DMS 273 treated with DMSO at 0.1 percent for 48 hours (cell line): ENCODE measurements at regions not wholly inside any gene's neighbourhood (a gene's known extent, or its start where the extent isn't known, plus 50 kb on each side); places are given as distances from the start of the nearest gene placed in this dataset.
"Not testable (repeated sequence)": the region's sequence is repeated elsewhere in the genome, so short reads cannot be mapped to it uniquely, and the experiment has no call there.

Source experiments
- DNase-seq: peaks from one replicate; lab custom pipeline; 2025; lab: John Stamatoyannopoulos, UW

DNA sequence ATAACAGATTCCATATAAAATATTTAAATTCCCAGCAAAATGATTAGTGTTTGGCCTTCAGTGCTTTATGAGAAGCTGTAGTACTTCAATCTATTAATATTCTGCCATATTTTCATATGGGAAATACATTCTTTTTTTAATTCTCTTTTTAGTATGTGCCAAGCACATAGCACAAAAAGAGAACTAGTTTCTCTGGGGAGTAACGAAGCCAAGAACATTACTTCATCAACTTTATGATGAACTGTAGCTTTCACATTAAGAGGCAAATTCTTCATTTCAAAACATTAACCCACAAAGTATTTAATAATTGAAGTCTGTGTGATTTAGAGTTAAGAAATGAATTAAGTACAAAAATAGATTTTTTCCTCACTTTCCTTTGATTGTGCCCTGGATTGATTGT, 281.0 kb upstream of the EYS start:
- no peak for DNase-seq

DNA sequence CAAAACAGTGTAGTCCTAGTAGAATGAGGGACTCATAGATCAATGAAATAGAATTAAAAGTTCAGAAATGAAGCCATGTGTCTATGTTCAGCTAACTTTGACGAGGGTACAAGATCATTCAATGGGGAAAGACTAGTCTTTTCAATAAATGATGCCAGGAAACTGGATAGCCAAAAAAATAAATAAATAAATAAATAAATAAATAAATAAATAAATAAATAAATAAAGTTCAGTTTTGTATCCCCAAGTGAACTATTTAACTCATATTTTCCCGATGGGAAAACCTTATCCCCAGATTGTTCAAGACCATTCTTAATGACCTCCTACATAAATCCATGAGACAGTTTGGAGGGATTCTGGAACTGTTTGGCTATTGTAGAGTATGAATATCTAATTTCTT, 277.1 kb upstream of the EYS start:
- no peak for DNase-seq

DNA sequence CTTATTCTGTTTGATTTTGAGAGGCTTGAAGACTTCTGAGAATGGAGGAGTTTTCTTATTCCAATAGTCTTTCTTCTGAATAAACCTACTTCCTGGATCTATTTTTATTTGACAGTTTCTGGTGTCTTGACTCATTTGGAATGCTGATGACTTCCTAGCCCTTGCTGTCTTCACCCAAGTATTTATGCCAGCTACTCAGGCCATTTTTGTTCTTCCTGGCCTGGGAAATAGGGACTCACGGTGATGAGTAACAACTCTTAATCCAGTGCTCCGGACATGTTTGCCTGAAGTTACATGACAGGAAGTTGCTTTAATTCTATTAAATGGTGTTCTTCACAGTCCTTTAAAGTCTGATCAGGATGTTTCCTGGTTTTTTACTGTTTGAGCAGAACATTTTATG, 272.1 kb upstream of the EYS start:
- DNase-seq = no peak

DNA sequence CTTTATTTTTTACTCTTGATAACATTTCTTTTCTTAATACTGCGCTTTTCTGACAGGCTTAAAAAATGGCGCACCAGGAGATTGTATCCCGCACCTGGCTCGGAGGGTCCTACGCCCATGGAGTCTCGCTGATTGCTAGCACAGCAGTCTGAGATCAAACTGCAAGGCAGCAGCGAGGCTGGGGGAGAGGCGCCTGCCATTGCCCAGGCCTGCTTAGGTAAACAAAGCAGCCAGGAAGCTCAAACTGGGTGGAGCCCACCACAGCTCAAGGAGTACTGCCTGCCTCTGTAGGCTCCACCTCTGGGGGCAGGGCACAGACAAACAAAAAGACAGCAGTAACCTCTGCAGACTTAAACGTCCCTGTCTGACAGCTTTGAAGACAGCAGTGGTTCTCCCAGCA, 264.2 kb upstream of the EYS start:
- not testable (repeated sequence) for DNase-seq

DNA sequence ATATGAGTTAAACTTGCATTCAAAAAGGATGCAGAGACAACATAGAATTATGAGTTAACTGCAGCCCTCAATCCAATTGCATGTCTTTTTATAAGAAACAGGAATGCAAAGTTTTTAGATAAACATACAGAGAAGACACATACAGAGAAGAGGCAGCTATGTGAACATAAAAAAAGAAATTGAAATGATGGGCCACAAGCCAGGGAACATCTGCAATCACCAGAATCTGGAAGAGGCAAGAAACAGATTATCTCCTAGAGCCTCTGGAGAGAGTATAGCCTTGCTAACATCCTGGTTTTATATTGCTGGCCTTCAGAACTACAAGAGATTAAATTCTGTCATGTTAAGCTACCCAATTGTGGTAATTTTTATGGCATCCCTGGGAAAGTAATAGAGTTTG, 257.2 kb upstream of the EYS start:
- no peak for DNase-seq

DNA sequence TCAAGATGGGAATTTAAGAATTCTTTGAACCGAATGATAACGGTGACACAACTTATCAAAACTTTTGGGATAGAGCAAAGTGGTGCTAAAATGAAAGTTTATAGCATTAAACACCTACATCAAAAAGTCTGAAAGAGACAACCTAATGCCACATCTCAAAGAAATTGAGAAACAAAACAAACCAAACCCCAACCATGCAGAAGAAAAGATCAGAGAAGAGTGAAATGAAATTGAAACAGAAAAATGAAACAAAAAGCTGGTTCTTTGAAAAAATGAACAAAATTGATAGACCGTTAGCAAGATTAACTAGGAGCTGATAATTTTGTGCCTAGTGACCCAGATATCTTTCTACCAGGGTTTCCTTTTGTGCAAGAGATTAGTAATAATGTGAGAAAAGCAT, 248.0 kb upstream of the EYS start:
- DNase-seq = no peak

DNA sequence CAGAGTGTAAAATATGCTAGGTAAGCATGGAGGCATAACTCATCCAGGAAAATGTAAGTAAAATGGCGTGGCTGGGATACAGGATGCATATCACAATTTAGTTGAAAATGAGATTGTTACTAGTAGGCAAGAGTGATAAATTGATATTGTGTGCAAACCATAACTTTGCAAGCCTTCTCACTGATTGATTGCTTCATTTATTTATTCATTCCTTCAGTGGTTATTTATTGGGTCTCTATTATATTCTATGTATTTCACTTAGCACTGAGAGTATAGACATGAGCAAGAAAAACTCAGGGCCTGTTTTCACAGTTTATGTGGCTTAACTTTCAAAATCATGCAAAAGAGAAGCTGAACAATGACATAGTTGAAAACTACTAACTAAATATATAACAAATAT, 241.0 kb upstream of the EYS start:
- DNase-seq = no peak

DNA sequence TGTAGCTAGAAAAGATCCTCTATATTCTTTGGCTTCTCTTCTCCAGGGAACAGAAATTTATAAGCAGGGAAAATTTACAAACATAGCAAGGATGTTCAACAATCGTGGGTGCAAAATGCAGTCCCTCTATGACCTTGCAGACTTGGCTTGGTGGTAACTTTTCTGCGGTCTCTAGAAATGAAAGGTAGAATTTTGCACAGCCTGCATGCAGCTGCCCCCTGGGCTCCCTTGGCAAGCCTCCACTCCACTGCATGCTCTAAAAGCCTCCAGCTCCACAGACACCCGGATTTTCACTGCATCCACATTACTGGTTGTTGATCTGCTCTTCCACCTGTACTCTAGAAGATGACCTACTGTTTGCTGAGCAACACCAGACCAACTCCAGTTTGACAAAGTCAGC, 236.5 kb upstream of the EYS start:
- DNase-seq = no peak

DNA sequence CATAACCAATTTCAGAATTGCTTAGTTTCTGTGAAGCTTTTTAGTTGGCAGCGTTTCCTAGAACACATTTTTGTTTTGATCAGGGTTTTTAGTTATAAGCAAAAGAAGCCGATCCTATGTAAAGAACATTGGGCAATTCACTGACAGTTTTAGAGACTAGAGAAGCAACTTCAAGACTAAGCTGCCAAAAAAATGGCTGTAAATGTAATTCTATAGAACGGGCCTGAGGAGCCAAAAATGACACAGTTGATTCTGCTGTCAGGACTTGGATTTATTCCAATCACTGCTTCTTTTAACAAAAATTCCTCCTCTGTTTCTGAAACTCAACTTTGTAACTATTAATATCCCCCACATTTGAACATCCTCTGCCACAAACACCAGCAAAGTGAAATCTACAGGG, 236.0 kb upstream of the EYS start:
- no peak for DNase-seq

DNA sequence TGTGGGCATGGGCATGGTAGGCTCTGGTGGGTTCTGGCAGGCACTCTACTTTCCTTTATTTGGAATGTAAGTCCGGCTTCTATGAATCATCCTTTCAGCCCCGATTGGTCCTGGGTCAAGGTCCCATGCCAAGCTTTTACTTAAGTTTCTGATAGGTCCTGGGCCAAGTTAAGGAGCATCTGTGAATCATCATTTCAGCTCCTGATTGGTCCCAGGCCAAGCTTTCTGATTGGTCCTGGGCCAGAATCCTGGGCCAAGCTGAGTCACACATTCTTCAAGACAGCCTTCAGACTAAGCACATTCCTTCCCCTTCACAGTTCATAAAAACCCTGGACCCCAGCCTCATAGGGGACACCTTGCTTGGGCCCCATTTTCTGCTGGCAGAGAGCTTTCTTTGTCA, 231.0 kb upstream of the EYS start:
- no peak for DNase-seq

DNA sequence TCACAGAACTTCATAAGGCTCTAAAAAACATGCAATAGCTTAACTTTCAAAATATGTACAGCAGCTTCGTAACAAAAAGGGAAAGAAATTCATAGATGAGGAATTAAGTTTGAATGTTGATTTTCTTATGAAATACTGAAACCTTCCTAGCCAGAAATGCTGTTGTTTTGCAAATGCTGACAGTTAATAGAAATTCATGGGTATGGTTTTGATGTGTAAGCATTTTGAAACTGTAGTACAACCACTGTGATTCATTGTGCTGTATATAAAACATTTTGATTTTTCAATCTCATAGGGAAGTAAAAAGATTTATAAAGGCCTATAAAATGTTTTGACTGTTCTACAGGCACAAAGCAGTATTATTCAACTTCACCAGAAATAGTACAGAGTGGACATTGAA, 228.4 kb upstream of the EYS start:
- no peak for DNase-seq

DNA sequence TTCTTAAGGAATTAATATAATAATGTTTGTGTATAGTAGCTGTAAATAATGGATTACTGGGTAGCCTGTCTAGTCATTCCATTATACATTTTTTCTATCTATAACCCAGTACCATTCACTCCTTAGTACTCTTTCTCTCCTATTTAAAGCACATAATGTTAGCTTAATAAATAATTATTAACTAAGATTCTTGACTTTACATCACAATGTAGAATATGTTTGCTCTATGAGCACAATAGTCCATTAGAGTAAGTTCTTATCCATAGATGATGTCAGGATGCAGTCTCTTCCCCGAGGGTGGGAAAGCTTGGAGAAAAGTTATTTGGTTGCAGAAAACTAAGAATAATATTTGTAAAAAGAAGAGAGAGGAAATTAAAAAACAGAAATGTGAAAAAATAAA, 226.4 kb upstream of the EYS start:
- DNase-seq = no peak

DNA sequence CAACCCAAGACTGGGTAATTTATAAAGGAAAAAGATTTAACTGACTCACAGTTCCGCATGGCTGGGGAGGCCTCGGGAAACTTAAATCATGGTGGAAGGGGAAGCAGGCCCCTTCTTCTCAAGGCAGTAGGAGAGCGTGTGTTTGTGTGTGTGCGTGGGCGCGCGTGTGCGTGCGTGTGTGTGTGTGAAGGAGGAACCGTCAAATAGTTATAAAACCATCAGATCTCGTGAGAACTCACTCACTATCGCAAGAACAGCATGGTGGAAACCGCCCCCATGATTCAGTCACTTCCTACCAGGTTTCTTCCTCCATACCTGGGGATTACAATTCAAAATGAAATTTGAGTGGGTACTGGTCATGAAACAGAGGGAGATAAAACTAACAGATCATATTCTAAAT, 220.1 kb upstream of the EYS start:
- no peak for DNase-seq

DNA sequence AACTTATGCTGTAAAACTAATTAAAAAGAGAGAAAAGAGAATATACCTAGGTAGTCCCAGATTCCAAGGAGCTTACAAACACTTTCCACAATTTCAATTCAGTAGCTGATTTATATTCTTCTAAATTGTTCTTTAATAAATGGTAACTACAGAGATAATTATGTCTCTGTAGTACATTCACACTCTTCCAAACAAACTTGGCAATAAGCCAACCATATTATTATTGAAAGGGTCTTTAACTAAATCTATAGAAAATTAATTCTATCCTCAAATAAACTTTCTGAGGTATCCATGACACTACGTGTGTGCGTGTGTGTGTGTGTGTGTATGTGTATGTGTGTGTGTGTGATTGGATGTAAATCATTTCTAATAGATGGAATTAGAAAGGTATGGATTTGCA, 217.4 kb upstream of the EYS start:
- no peak for DNase-seq

DNA sequence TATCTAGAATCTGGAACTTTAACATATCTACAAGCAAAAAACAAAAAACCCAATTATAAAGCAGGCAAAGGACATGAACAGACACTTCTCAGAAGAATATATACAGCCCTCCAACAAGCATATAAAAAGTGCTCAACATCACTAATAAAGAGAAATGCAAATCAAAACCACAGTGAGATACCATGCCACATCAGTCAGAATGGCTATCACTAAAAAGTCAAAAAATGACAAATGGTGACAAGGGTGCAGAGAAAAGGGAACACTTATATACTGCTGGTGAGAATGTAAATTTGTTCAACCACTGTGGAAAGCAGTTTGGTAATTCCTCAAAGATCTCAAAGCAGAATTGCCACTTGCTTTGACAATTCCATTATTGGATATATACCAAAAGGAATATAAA, 215.0 kb upstream of the EYS start:
- no peak for DNase-seq

DNA sequence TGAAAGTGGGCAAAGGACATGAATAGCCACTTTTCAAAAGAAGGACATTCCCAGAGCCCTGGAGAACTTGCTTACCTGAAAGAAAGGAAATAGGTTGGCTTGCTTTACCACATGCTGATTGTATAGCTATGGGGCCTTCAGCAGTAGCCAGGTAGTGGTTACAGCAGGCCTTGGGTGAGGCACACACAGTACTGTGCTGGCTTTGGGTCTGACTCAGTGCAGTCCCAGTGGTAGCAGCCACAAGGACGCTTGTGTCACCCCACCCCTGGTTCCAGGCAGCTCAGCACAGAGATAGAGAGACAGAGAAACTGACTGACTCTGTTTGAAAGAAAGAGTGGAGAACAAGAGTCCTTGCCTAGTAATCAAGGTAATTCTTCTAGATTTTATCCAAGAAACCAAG, 201.0 kb upstream of the EYS start:
- no peak for DNase-seq

DNA sequence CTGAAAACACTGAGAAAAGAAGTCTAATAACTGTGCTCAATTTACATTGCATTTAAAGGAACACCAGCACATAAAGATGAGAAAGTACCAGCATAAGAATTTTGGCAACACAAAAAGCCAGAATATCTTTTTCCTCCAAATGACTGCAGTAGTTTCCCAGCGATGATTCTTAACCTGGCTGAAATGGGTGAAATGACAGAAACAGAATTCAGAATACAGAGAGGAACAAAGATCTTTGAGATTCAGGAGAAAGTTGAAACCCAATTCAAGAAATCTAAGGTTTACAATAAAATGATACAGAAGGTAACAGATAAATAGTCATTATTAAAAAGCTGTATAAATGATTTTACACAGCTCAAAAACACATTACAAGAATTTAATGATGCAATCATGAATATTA, 197.0 kb upstream of the EYS start:
- DNase-seq = no peak

DNA sequence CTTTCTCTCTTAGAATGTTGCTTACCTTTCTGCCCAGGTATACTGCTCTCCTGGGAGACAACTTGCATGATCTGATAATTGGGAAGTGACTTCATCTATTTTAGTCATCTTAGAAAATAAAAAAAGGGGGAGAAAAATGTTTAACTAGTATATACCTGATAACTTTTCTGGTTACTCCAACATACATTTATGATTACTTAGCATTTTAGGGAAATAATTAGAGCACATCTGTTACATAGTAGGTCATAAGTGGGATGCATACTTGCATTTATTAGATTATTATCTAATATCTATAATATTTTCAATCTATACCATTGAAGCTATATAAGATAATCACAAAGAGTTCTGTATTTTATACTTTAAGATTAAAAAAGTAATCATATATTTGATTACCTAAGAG, 193.9 kb upstream of the EYS start:
- DNase-seq = no peak

DNA sequence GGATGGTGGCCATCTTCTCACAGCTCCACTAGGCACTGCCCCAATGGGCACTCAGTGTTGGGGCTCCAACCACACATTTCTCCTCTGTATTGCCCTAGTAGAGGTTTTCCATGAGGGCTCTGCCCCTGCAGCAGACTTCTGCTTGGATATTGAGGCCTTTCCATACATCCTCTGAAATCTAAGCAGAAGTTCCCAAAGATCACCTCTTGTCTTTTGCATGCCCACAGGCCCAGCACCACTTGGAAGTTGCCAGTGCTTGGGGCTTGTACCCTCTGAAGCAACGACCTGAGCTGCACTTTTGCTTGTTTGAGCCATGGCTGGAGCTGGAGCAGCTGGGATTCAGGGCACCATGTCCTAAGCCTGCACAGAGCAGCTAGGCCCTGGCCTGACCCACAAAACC, 189.1 kb upstream of the EYS start:
- no peak for DNase-seq

DNA sequence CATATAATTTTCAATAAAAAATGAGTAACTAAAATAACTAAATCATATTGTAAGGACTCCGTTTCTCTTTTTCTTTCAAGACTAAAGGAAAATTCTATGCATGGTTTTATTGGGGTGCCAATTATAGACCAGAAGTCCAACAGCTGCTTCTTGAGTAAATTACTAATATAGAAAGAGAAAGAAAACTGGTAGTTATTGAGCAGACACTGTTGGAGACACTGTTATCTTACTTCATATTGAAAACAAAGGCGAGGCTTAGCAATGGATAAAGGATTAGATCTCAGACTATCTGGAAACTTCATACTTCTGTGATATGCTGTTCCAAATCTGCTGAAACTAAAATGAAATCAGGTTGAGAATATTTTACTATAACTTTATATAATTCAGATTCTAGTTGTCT, 169.6 kb upstream of the EYS start:
- no peak for DNase-seq

DNA sequence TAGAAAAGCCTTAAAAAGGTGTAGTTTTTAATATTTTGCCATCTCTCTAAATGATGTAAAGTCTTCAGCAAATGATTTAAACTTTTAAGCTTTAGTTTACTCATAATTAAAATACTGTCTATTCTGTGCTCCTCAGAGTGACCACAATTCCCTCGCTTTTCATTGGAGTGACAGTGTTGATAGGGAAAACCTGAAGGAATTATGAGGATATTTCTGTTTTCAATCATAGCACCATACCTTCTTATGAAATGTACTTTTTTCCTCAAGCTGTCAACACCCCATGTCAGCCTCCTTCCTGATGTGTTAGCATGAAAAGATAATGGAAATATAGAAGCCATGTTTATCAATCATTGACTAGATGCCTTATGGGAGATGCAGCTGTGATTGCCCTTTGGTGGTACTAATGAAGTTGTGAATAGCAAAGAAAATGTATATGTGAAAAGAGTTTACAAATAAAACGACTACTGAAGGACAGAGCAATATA, 145.4 kb upstream of the EYS start:
- DNase-seq = no peak

DNA sequence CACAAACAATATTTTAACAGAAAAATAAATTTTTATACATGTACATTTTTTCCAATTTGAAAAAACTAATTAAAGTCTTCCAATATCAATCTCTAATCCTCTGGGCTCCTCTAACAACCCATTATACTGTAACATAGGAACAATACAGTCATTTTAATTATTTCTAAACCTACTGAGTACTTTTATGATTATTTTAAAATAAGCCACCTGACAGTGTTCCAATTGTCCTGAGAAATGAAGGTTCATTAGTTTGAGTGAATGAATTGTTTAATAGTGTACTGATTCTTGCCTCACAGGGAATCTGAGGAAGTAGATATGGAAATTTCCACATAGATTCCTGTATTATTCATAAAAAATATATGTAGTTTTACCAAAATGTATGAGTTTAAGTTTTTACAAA, 123.1 kb upstream of the EYS start:
- no peak for DNase-seq

DNA sequence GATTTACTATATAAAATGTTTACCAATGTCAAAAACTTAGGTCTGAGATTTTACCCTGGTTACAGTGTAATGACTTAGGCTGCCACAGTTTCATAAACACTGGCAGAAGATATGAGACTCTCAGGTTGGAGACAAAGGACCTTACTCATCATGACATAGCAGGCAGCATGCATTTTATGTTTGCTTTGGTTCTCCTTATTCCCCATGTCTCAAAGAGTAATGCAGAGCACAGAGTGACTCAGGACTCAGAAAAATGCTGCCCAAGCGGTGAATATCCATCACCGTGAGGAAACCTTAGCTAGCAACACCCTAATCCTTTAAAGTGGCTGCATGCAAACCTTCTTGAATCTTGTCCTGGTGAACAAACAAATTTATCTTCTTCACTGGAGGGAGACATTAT, 112.1 kb upstream of the EYS start:
- no peak for DNase-seq

DNA sequence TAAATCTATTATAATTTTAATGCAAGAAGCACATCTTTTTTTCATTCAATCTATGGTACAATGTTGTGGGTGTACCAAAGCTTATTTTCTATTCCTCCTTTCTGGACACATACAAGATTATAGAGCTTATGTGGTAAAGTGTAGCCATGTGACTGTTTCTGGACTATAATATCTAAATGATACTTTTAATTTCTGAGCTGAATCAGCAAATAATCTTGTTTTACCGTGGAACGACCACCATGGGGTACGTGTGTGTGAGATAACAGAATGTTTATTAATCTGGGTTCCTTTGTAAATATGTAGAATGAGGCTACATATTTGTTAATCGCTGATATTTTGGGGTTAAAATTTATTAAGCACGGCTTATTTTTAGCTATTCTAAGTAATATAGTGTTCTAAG, 111.5 kb upstream of the EYS start:
- DNase-seq = no peak

DNA sequence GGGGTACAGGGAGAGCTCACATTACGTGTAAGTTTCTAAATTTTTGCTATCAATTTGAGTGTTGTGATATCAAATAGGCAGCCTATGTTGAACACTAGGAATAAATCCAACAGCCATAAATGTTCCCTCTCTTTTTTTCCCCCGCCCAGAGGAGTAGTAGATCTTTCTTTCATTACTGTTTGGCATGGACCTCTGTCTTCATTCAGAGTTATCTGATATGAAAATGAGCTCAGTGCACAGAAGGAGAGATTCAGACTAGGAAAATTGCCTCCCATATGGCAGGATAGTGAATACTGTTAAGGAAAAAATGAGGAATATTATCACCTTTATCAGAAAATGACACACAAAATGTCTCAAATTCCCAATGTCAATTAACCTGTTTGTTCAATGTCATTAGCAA, 110.0 kb upstream of the EYS start:
- peak; percentile 58 for DNase-seq
